ENCODE measurements at regions not wholly inside any gene's neighbourhood (a gene's known extent, or its start where the extent isn't known, plus 50 kb on each side); places are given as distances from the start of the nearest gene placed in this dataset.
"Not testable (repeated sequence)": the region's sequence is repeated elsewhere in the genome, so short reads cannot be mapped to it uniquely, and the experiment has no call there.

- no peak for TF ChIP-seq EP300 (IDR thresholded peaks at IDR 0.05)
- no peak for TF ChIP-seq POLR2AphosphoS5 (IDR thresholded peaks at IDR 0.05)
- no peak for TF ChIP-seq POLR2A (IDR thresholded peaks at IDR 0.05)
- TF ChIP-seq CTCF (IDR thresholded peaks at IDR 0.05): no peak
- H3K36me3 ChIP-seq: no peaks in the 10 kb centered on the region
- DNase-seq: no peak
- no peaks in the 10 kb centered on the region for H3K9me3 ChIP-seq
- H3K27ac ChIP-seq: no peak overlapping the region
- intact Hi-C loops (cut with DNase I; ENCODE audit: low total_unique reads): no loop called here
- no peaks in the 10 kb centered on the region for H3K27me3 ChIP-seq
- H3K4me3 ChIP-seq: no peak overlapping the region
- no peaks in the 10 kb centered on the region for H3K4me1 ChIP-seq
Observed at GRCh38 chr5:33091571-33092363, 349.0 kb upstream of the TARS1 start.

GRCh38 chr5:33092719-33093118, 348.0 kb upstream of the TARS1 start:
- DNase-seq: no peak
- WGBS, 5 donors: 57 to 86% (median 84%) methylated on average over 3 of the region's 3 CpGs
- intact Hi-C loops (cut with DNase I; ENCODE audit: low total_unique reads): no loop called here
- Histone ChIP-seq H3K27me3 (no peaks in the 10 kb centered on the region), H3K27ac (no peak overlapping the region), H3K9me3 (no peaks in the 10 kb centered on the region), H3K4me3 (no peak overlapping the region), H3K4me1 (no peaks in the 10 kb centered on the region), H3K36me3 (no peaks in the 10 kb centered on the region)
- TF ChIP-seq POLR2AphosphoS5 (IDR thresholded peaks at IDR 0.05) (no peak), CTCF (IDR thresholded peaks at IDR 0.05) (no peak), POLR2A (IDR thresholded peaks at IDR 0.05) (no peak), EP300 (IDR thresholded peaks at IDR 0.05) (no peak)

- 82 to 92% (median 88%) methylated on average over 7 of the region's 7 CpGs for WGBS, 5 donors
Observed at GRCh38 chr5:33102551-33102950, 338.2 kb upstream of the TARS1 start.

GRCh38 chr5:33105521-33105941, 335.2 kb upstream of the TARS1 start:
- intact Hi-C loops (cut with DNase I; ENCODE audit: low total_unique reads): no loop called here
- DNase-seq: peak in 1 of 2 donors; percentile 8
- no peaks in the 10 kb centered on the region for H3K27me3 ChIP-seq

More at GRCh38 chr5:33102551-33102950, 338.2 kb upstream of the TARS1 start:
- H3K9me3 ChIP-seq: peaks cover 0 to 51% (median 29%) of the 10 kb centered on the region in 4 donors
- no peaks in the 10 kb centered on the region for H3K27me3 ChIP-seq
- no peaks in the 10 kb centered on the region for H3K4me1 ChIP-seq
- no peak for TF ChIP-seq EP300 (IDR thresholded peaks at IDR 0.05)
- TF ChIP-seq POLR2AphosphoS5 (IDR thresholded peaks at IDR 0.05): no peak
- TF ChIP-seq CTCF (IDR thresholded peaks at IDR 0.05): no peak
- TF ChIP-seq POLR2A (IDR thresholded peaks at IDR 0.05): no peak
- DNase-seq: no peak
- no peak overlapping the region for H3K4me3 ChIP-seq
- no peak overlapping the region for H3K27ac ChIP-seq
- no peaks in the 10 kb centered on the region for H3K36me3 ChIP-seq
- intact Hi-C loops (cut with DNase I; ENCODE audit: low total_unique reads): no loop called here

GRCh38 chr5:33110496-33110895, 330.3 kb upstream of the TARS1 start:
- H3K4me1 ChIP-seq; H3K4me3 ChIP-seq; H3K27ac ChIP-seq; DNase-seq; H3K27me3 ChIP-seq; intact Hi-C loops (cut with DNase I; ENCODE audit: low total_unique reads); H3K36me3 ChIP-seq: not testable (repeated sequence)
- 75 to 93% (median 80%) methylated on average over 2 of the region's 2 CpGs for WGBS, 5 donors
- peaks cover 0 to 35% (median 25%) of the 10 kb centered on the region in 4 donors for H3K9me3 ChIP-seq

More at GRCh38 chr5:33105521-33105941, 335.2 kb upstream of the TARS1 start:
- no peak overlapping the region for H3K4me3 ChIP-seq
- H3K27ac ChIP-seq: no peak overlapping the region
- H3K36me3 ChIP-seq: no peaks in the 10 kb centered on the region
- peaks cover 0 to 71% (median 45%) of the 10 kb centered on the region in 4 donors for H3K9me3 ChIP-seq
- 50 to 80% (median 71%) methylated on average over 1 of the region's 1 CpG for WGBS, 5 donors
- TF ChIP-seq POLR2A (IDR thresholded peaks at IDR 0.05): no peak
- TF ChIP-seq CTCF (IDR thresholded peaks at IDR 0.05): no peak
- TF ChIP-seq EP300 (IDR thresholded peaks at IDR 0.05): no peak
- no peak for TF ChIP-seq POLR2AphosphoS5 (IDR thresholded peaks at IDR 0.05)
- H3K4me1 ChIP-seq: no peaks in the 10 kb centered on the region

Measured in stomach (tissue), 8 donors.